ENCODE measurements at regions not wholly inside any gene's neighbourhood (a gene's known extent, or its start where the extent isn't known, plus 50 kb on each side); places are given as distances from the start of the nearest gene placed in this dataset.

DNA sequence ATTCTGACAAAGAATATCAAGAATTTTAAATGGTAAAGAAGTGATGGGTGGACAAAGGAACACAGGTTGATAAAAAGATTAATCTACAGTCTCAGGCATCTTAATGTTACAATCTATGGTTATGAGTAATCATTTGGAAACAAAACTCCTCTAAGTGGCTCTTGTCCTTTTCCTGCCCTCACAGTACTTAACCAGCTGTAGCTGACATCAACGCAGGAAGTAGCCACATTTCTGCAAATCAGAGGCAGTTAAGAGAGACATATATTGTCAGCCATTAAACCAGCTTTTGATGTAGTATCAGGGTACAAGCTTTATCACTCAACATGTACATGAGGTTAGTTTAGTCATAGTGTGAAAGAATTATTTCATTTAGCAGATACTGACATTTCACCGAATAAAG is 244.6 kb downstream of the NR4A2 start:
- DNase-seq (ENCODE audit: low spot score) = no peak

DNA sequence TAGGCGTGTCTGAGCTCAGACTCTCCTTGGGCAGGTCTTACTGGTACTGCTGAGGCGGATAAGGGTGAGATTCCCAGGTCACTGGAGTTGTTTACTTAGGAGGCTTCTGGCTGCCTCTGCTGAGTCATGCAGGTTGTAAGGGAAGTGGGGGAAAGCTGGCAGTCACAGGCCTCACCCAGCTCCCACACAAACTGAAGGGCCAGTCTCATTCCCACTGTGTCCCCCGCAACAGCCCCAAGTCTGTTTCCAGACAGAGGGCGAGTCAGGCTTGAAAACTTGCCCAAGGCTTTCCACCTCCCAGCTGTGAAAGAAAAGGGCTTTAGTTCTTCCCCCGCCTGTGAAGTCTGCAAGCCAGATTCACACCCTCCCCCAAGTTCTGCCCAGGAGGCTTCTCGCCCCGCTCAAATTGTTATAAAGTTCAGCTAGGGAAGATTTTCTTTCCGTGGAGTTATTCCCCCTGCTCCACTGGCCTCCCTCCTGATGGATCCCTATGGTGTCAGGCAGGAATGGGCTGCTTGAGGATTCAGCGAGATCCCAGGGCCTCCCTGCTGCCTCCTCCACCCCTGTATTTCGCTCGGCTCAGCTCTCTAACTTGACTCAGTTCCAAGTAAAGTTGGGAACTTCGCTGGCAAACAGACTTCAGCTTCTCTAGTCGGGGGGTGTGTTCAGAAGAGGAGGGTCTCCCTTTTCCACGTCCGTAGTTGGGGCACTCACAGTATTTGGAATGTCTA is 248.6 kb downstream of the NR4A2 start:
- peak; percentile 37 for DNase-seq (ENCODE audit: low spot score)

DNA sequence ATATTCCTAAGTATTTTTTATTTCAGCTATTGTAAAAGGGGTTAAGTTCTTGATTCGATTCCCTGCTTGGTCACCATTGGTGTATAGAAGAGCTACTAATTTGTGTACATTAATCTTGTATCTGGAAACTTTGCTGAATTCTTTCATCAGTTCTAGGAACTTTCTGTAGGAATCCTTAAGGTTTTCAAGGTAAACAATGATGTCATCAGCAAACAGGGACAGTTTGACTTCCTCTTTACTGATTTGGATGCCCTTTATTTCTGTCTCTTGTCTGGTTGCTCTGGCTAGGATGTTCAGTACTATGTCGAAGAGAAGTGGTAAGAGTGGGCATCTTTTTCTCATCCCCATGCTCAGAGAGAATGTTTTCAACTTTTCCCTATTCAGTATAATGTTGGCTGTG is 252.7 kb downstream of the NR4A2 start:
- DNase-seq (ENCODE audit: low spot score) = no peak

GRCh38 chr2:156077041-156077742 is 255.3 kb downstream of the NR4A2 start:
- no peak for DNase-seq (ENCODE audit: low spot score)

GRCh38 chr2:156065912-156066311 is 266.6 kb downstream of the NR4A2 start:
- no peak for DNase-seq (ENCODE audit: low spot score)

- no peak for DNase-seq (ENCODE audit: low spot score)
Observed at GRCh38 chr2:156064540-156064939, 268.0 kb downstream of the NR4A2 start.

GRCh38 chr2:156057647-156058046 is 274.9 kb downstream of the NR4A2 start:
- no peak for DNase-seq (ENCODE audit: low spot score)

DNA sequence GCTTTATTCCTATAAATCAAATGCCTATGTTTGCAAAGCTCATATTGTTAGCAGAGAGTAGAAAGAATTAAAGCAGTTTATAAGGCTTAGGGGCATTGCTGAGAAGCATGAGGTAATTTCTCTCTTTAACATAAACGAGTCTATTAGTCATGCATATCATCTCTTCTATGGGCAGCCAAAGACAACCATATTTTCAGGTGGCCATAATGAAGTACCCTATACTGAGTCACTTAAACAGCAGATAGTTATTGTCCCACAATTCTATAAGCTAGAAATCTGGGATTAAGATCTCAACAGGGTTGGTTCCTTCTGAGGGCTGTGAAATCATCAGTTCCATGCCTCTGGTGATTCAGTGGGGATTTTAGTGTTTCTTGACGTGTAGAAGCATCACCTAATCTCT is 277.5 kb downstream of the NR4A2 start:
- no peak for DNase-seq (ENCODE audit: low spot score)

- no peak for DNase-seq (ENCODE audit: low spot score)
Observed at GRCh38 chr2:156046900-156047299, 285.6 kb downstream of the NR4A2 start.

DNA sequence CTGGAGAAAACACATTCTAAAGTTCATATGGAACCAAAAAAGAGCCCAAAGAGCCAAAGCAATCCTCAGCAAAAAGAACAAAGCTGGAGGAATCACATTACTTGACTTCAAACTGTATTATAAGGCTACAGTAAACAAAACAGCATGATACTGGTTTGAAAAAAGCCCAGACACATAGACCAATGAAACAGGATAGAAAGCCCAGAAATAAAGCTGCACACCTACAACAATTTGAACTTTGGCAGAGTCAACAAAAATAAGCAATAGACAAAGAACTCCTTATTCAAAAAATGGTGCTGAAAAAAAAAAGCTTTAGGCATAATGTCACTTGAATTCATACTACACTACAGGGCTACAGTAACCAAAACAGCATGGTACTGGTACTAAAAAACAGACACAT is 289.6 kb downstream of the NR4A2 start:
- no peak for DNase-seq (ENCODE audit: low spot score)

GRCh38 chr2:156038021-156038420 is 294.5 kb downstream of the NR4A2 start:
- no peak for DNase-seq (ENCODE audit: low spot score)

DNA sequence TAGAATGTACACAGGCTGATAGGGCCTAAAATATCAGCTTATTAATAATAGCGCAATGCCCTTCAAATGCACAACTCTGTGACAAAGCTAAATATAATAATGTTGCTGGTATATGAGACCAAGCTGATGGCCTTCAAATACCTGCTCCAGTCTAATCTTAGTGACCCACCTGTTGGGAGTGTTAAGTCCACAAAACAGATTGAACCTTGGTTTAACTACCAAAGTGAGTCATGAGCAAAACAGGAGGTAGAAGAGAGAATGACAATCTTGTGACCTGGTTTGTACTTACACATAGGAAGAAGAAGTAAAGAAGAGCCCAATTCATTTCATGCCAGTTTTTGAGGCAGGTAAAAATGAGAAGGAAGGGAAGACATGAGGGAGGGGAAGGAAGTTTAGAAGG is 295.0 kb downstream of the NR4A2 start:
- DNase-seq (ENCODE audit: low spot score) = no peak

DNA sequence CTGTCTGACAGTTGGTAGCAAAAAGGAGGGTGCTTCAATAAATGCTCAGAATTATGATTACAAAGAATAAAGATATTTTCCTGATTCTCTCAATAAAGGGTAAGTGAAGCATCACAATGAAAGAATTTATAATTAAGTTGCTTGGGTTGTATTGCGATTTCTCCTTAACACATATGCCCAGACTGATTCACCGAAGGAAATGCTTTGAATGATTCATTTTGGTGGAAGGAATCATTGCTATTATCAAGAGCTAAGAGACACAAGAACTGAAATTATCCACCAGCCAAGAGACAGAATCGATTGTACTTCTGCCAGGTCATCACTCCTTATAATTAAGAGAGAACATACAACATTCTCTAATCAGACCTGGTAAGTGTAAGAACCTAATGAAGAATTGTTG is 301.4 kb downstream of the NR4A2 start:
- DNase-seq (ENCODE audit: low spot score) = no peak

- DNase-seq (ENCODE audit: low spot score) = no peak
Observed at GRCh38 chr2:156023229-156023869, 309.2 kb downstream of the NR4A2 start.

DNA sequence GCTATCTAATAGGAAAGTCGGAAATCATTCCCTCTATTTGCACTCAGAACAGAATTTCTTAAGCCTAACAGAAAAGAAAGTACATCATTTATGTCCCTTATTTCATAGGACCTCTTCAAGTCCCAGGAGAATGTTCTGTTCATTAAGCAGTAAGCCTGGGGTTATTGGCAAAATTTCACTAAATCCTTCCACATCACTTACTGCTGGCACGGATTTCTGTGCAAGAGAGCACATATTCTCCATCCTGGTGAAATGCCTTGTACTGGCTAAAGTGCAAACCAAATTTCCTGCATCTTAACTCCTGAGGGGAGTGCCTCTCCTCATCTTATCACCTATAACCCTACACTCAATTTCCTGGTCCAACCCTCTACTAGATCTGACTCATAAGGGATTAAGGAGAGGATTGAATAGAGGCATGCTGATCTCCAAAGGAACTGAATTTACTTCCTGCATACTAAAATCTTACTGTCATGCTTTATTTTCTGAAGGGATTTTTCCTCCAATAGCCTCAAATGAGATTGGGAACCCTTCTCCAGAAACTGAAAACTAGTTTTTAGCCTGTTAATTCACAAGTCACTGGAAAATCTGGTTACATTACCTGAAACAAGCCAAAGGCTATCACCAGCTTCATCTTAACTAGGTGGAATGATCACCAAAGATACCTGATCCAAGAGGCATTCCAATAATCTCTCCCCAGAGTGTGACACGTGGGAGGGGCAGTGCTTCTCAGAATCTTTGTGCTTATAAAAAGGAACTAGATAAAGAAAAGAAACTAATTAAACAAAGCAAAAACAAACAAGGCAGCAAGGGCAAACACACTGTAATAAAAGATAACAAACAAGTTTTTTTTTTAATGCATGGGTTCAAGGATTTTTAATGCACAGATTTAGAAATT is 311.1 kb downstream of the NR4A2 start:
- no peak for DNase-seq (ENCODE audit: low spot score)

- DNase-seq (ENCODE audit: low spot score) = no peak
Observed at GRCh38 chr2:156019341-156019740, 313.2 kb downstream of the NR4A2 start.

- DNase-seq (ENCODE audit: low spot score) = no peak
Observed at GRCh38 chr2:156017341-156017885, 315.1 kb downstream of the NR4A2 start.

DNA sequence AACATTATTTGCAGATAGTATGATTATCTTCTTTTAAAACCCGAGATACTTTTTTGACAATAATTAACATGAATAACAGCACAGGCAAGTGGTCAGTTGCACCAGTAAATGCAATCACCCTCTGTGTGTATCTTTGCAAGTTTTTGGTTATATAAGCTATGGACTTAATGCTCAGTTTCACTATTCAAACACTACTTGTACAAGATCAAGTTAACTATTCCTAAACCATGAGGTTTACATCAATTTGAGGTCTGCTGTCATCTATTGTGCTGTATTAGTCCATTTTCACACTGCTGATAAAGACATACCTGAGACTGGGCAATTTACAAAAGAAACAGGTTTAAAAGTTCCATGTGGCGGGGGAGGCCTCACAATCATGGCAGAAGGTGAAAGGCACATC is 323.2 kb downstream of the NR4A2 start:
- DNase-seq (ENCODE audit: low spot score) = no peak

GRCh38 chr2:156006721-156007618 is 325.6 kb downstream of the NR4A2 start:
- DNase-seq (ENCODE audit: low spot score) = no peak

DNA sequence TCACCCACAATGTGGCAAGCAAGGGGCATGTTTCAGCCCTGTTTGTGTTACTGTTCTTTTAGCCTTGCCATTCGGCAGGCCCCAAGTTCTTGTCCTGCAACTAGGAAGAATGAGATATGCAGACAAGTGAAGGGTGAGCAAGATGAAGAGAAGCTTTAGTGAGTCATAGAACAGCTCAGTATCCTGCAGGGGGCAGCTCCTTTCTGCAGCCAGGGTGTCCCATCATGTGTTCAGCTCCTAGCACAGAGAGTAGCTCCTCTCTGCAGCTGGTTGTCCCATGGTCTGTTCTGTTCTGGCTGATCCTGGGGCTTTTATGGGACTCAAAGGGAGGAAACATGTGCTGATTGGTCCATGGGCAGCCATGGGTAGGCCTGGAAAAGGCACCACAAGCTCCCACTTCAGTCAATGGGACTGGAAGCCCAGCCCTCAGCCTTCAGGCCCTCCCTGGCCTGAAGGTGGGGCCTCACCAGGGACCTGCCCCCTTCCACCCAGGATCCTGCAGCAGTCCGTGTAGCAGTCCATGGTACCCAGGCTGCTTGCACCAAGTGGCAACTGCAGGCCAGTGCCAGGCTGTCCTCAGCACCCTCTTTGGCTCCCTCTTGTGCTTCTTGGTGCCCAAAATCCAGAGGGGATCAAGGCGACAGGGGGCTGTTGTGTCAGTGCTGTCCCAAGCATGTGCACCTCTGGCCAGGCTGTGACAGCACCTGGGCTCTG is 326.4 kb downstream of the NR4A2 start:
- no peak for DNase-seq (ENCODE audit: low spot score)
